Heart right ventricle (tissue), 16 donors: ENCODE measurements at regions not wholly inside any gene's neighbourhood (a gene's known extent, or its start where the extent isn't known, plus 50 kb on each side); places are given as distances from the start of the nearest gene placed in this dataset.
A peak's percentile ranks its signal among the peaks of the same experiment; 100 is the strongest.
"Not testable (repeated sequence)": the region's sequence is repeated elsewhere in the genome, so short reads cannot be mapped to it uniquely, and the experiment has no call there.

Experiments
- ATAC-seq, 8 donors: fragments of 200-7000 bp; cut with Tn5 transposase; one replicate each; pipeline ENCODE4 v1.9.1; 2020; ENCODE audit warnings: mild to moderate bottlenecking in 8 of 8, moderate library complexity in 8 of 8, moderate number of reproducible peaks in 1 of 8
- DNase-seq, 2 donors: peaks; one replicate each; pipeline ENCODE4 v3.0.0-alpha.2; 2020
- H3K27ac ChIP-seq, 10 donors: fragments of 200-600 bp; sonication (generic) in 2 of 10; one replicate each; pipeline versions ENCODE4 v1.5.0 to v1.8.0; 2020 to 2022; ENCODE audit warnings: mild to moderate bottlenecking in 3 of 10
- H3K27me3 ChIP-seq, 7 donors: fragments of 200-600 bp; one replicate each; pipeline ENCODE4 v1.8.0; 2021 to 2022; ENCODE audit warnings: mild to moderate bottlenecking in 2 of 7
- H3K36me3 ChIP-seq, 9 donors: fragments of 200-600 bp; sonication (generic) in 1 of 9; one replicate each; pipeline versions ENCODE4 v1.5.0 to v1.8.0; 2020 to 2022; ENCODE audit warnings: mild to moderate bottlenecking in 2 of 9
- H3K4me1 ChIP-seq, 9 donors: fragments of 200-600 bp; sonication (generic) in 1 of 9; one replicate each; pipeline versions ENCODE4 v1.5.0 to v1.8.0; 2020 to 2022; ENCODE audit warnings: mild to moderate bottlenecking in 4 of 9
- H3K4me3 ChIP-seq, 10 donors: fragments of 200-600 bp; sonication (generic) in 2 of 10; one replicate each; pipeline versions ENCODE4 v1.5.0 to v1.8.0; 2020 to 2022; ENCODE audit warnings: mild to moderate bottlenecking in 7 of 10, moderate library complexity in 2 of 10
- H3K9me3 ChIP-seq, 11 donors: fragments of 200-600 bp in 10 of 11; sonication (generic) in 2 of 11; one replicate each; pipeline versions ENCODE4 v1.5.0 to v1.8.0; 2013 to 2022; ENCODE audit warnings: mild to moderate bottlenecking in 2 of 11, control low read depth in 1 of 11, moderate library complexity in 1 of 11
- WGBS, 2 donors: extraction: QIAGEN DNeasy Blood & Tissue Kit; methylation state at CpG; one replicate each; pipeline ENCODE4 v1.1.7; 2013; ENCODE audit warnings: inconsistent platforms in 1 of 2; 5-methylcytosine and 5-hydroxymethylcytosine counted together
- intact Hi-C, 10 donors: fragments of 100-400 bp; cut with DNase I; formaldehyde crosslinking; loops; one replicate each; pipeline versions ENCODE4 v1.11.1 to v1.14.2; 2022
- TF ChIP-seq, protein P1 (sequence below), 9 donors: fragments of 200-600 bp; sonication (generic) in 2 of 9; IDR thresholded peaks; one replicate each; pipeline versions ENCODE4 v1.5.0 to v1.8.0; 2021 to 2022; ENCODE audit warnings: antibody characterized with exemption in 9 of 9, mild to moderate bottlenecking in 5 of 9, moderate library complexity in 1 of 9
- donor health status: Arrhythmogenic right ventricular cardiomyopathy.
- donor health status: ischemic (EF 13 %, LVEDD 7.1; RV severe dilation, severe dysfunction).
- donor health status: healthy with polysubstance abuse.
- donor health status: DM: no; HTN: yes; CAD: no.
- donor health status: DM: no; HTN: no; CAD: no.
- donor health status: ischemic (EF 25% LVEDD 6.9; RV normal size, moderate dysfunction).
- donor health status: ischemic (EF 25% LVEDD 5.7; RV mildly dilated, moderate dysfunction).
- donor health status: healthy.
- donor health status: DM: yes; HTN: yes; CAD: no.
- donor health status: Ischemic cardiomyopathy.
- donor health status: ischemic (EF 35%, LVEDD 5.7; RV mildly dilated, moderate dysfunction).
- donor health status: nonischemic (EF 11% LVEDD 7.7; RV severe dilation, severe dysfunction).
- donor health status: DM: yes; HTN: yes; CAD: no.
- donor health status: PGD.
- donor health status: ischemic (EF 29% LVEDD 5.4; RV normal size, mild dysfunction).
- donor health status: nonischemic (EF 23%, LVEDD 6.1; RV moderate dilation, normal function).

- intact Hi-C loops: loop anchor here in 1 of 10 donors (10.0 kb wide), 1 partner anchor 63 kb away; no protein-coding TSS in a partner anchor
- DNase-seq (no peak), ATAC-seq (no peak)
- H3K27me3 ChIP-seq: no peaks in the 10 kb centered on the region
- no peak overlapping the region for H3K27ac ChIP-seq
- peaks cover 0 to 6% (median 0%) of the 10 kb centered on the region in 11 donors for H3K9me3 ChIP-seq
- no peaks in the 10 kb centered on the region for H3K36me3 ChIP-seq
- no peak overlapping the region for H3K4me3 ChIP-seq
- H3K4me1 ChIP-seq: peaks cover 0 to 31% (median 10%) of the 10 kb centered on the region in 9 donors
- TF ChIP-seq, protein P1, sequence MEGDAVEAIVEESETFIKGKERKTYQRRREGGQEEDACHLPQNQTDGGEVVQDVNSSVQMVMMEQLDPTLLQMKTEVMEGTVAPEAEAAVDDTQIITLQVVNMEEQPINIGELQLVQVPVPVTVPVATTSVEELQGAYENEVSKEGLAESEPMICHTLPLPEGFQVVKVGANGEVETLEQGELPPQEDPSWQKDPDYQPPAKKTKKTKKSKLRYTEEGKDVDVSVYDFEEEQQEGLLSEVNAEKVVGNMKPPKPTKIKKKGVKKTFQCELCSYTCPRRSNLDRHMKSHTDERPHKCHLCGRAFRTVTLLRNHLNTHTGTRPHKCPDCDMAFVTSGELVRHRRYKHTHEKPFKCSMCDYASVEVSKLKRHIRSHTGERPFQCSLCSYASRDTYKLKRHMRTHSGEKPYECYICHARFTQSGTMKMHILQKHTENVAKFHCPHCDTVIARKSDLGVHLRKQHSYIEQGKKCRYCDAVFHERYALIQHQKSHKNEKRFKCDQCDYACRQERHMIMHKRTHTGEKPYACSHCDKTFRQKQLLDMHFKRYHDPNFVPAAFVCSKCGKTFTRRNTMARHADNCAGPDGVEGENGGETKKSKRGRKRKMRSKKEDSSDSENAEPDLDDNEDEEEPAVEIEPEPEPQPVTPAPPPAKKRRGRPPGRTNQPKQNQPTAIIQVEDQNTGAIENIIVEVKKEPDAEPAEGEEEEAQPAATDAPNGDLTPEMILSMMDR (IDR thresholded peaks at IDR 0.05): no peak
These were observed 80.2 kb upstream of the C15orf39 start for GRCh38 chr15:75121491-75121890.

DNA sequence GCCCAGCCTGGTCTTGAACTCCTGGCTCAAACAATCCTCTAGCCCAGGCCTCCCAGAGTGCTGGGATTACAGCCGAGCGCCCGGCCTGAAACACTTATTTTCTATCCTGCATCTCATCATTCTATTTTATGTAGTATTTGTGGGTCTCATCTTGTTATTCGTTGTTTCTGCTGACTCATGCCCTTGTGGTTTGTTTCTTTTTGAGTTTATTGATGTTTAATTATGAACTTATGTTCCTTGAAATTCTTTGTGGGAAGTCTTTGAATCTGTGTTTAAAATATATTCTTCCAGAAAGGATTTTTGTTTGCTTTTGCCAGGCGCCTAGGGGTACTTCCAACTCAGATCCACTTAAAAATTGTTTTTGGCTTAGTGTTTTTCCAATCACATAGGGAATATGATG, 78.3 kb upstream of the C15orf39 start:
- TF ChIP-seq, protein P1 (IDR thresholded peaks at IDR 0.05): no peak
- no peak for ATAC-seq
- Histone ChIP-seq H3K27ac (peak overlapping the region in 1 of 10 donors; percentile 84), H3K27me3 (no peaks in the 10 kb centered on the region), H3K9me3 (no peaks in the 10 kb centered on the region), H3K36me3 (no peaks in the 10 kb centered on the region), H3K4me1 (peaks cover 0 to 42% (median 10%) of the 10 kb centered on the region in 9 donors), H3K4me3 (no peak overlapping the region)
- intact Hi-C loops: loop anchor here in 1 of 10 donors (10.0 kb wide), 1 partner anchor 61 kb away; no protein-coding TSS in a partner anchor
- 94 to 96% methylated on average over 5 of the region's 5 CpGs for WGBS, 2 donors
- no peak for DNase-seq

- H3K4me3 ChIP-seq, H3K27me3 ChIP-seq, H3K9me3 ChIP-seq, H3K36me3 ChIP-seq, DNase-seq: not testable (repeated sequence)
- ATAC-seq: peak in 1 of 8 donors; percentile 19
- WGBS, 2 donors: 87 to 89% methylated on average over 3 of the region's 3 CpGs
- peak overlapping the region in 8 of 10 donors; percentile 49 to 84 (median 76) for H3K27ac ChIP-seq
- H3K4me1 ChIP-seq: peaks cover 0 to 48% (median 10%) of the 10 kb centered on the region in 9 donors
- intact Hi-C loops: loop anchor here in 1 of 10 donors (10.0 kb wide), 1 partner anchor 61 kb away; no protein-coding TSS in a partner anchor
These were observed 77.4 kb upstream of the C15orf39 start for GRCh38 chr15:75124278-75124677.

DNA sequence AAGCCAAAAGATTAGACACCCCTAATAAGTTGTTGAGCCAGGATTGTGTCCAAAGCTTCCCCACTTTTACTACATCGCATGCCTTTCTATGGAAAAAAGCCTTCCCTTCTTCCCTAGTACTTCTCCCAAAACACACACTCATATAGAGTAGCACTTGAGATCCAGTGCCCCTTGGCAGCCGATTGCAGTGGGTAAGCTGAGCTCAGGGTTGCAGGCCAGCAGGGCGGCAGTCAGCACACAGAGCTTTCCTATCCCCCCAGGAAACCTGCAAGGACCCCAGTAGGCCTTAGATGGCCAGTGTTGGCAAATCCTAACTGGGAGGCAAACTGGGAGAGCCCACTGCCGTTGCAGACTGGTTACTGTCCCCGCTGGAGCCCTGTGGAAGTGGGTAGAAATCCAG, 75.7 kb upstream of the C15orf39 start:
- no peak for ATAC-seq
- Histone ChIP-seq H3K4me1 (peaks cover 0 to 64% (median 14%) of the 10 kb centered on the region in 9 donors), H3K27me3 (no peaks in the 10 kb centered on the region), H3K9me3 (no peaks in the 10 kb centered on the region), H3K4me3 (no peak overlapping the region), H3K36me3 (no peaks in the 10 kb centered on the region), H3K27ac (peak overlapping the region in 2 of 10 donors; percentile 82 to 84)
- TF ChIP-seq, protein P1 (IDR thresholded peaks at IDR 0.05): no peak
- DNase-seq: no peak
- intact Hi-C loops: loop anchor here in 2 of 10 donors (5.0 to 10.0 kb wide), 2 partner anchors 59 to 76 kb away; partner anchors contain the start of gene C15orf39 (in 1 of the 2)
- WGBS, 2 donors: 93 to 94% methylated on average over 5 of the region's 5 CpGs

GRCh38 chr15:75126864-75127580, 74.7 kb upstream of the C15orf39 start:
- TF ChIP-seq, protein P1 (IDR thresholded peaks at IDR 0.05): no peak
- Histone ChIP-seq H3K36me3 (no peaks in the 10 kb centered on the region), H3K4me1 (peaks cover 0 to 75% (median 15%) of the 10 kb centered on the region in 9 donors), H3K4me3 (no peak overlapping the region), H3K27ac (no peak overlapping the region), H3K27me3 (no peaks in the 10 kb centered on the region), H3K9me3 (no peaks in the 10 kb centered on the region)
- no peak for ATAC-seq
- intact Hi-C loops: loop anchor here in 2 of 10 donors (5.0 to 10.0 kb wide), 2 partner anchors 58 to 75 kb away; partner anchors contain the start of gene C15orf39 (in 1 of the 2)
- WGBS, 2 donors: 96% methylated on average over 10 of the region's 10 CpGs
- no peak for DNase-seq
